ENCODE measurements at regions not wholly inside any gene's neighbourhood (a gene's known extent, or its start where the extent isn't known, plus 50 kb on each side); places are given as distances from the start of the nearest gene placed in this dataset.

DNA sequence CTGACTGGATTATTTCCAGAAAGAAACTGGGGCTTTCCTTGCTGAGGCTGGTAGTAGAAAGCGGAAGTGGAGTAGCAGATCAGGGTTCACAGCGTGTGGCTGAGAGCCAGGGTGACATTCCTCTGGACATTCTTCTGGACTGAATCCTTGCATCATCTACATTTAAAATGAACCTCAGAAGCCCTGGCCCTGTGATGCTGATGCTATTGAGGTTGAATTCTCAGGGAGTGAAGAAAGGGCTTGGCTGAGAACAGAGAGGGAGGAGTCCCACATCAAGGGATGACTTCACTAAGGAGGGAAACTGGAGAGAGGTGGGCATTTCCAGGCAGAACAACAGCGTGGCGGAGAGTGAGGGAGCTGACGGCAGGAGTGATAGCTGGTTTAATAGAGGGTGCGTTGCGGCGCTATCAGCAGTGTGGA lies 102.3 kb upstream of the LMO4 start:
- Mint-ChIP-seq H3K4me1 (ENCODE audit: low read depth) (no peaks in the 10 kb centered on the region), H3K36me3 (ENCODE audit: insufficient read depth) (no peaks in the 10 kb centered on the region), H3K27ac (no peak overlapping the region), H3K27me3 (peaks cover 3% of the 10 kb centered on the region), H3K9me3 (ENCODE audit: low read depth) (peaks cover 6% of the 10 kb centered on the region), H3K4me3 (ENCODE audit: low read depth) (no peak overlapping the region)
- DNase-seq (ENCODE audit: low spot score, unreplicated experiment) = no peak
- TF ChIP-seq, protein P1, sequence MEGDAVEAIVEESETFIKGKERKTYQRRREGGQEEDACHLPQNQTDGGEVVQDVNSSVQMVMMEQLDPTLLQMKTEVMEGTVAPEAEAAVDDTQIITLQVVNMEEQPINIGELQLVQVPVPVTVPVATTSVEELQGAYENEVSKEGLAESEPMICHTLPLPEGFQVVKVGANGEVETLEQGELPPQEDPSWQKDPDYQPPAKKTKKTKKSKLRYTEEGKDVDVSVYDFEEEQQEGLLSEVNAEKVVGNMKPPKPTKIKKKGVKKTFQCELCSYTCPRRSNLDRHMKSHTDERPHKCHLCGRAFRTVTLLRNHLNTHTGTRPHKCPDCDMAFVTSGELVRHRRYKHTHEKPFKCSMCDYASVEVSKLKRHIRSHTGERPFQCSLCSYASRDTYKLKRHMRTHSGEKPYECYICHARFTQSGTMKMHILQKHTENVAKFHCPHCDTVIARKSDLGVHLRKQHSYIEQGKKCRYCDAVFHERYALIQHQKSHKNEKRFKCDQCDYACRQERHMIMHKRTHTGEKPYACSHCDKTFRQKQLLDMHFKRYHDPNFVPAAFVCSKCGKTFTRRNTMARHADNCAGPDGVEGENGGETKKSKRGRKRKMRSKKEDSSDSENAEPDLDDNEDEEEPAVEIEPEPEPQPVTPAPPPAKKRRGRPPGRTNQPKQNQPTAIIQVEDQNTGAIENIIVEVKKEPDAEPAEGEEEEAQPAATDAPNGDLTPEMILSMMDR (IDR thresholded peaks at IDR 0.05; ENCODE audit: unreplicated experiment) = no peak

GRCh38 chr1:87227651-87228050 lies 101.0 kb upstream of the LMO4 start:
- H3K36me3 Mint-ChIP-seq (ENCODE audit: insufficient read depth) = no peaks in the 10 kb centered on the region
- TF ChIP-seq, protein P1 (IDR thresholded peaks at IDR 0.05; ENCODE audit: unreplicated experiment) = no peak
- H3K4me1 Mint-ChIP-seq (ENCODE audit: low read depth) = no peaks in the 10 kb centered on the region
- peaks cover 6% of the 10 kb centered on the region for H3K9me3 Mint-ChIP-seq (ENCODE audit: low read depth)
- H3K27me3 Mint-ChIP-seq = peaks cover 3% of the 10 kb centered on the region
- H3K27ac Mint-ChIP-seq = no peak overlapping the region
- no peak for DNase-seq (ENCODE audit: low spot score, unreplicated experiment)
- no peak overlapping the region for H3K4me3 Mint-ChIP-seq (ENCODE audit: low read depth)

DNA sequence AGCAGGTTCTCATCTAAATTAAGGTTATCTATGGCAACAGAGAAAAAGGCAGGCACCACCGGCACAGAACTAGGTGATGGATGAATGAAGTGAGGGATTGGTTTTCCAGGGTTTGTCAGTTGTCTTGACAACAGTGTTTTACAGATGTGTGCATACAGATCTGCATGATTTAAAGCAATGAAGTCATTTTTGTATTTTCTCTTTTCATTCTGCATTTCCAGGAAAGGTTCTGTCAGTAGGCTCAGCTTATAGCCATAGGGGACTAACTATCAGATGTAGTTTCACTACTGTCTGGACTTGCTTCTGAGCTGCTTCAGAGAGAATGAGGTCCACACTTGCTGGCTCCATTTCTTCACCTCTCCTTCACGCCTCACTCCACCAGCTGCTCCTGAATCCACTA lies 98.2 kb upstream of the LMO4 start:
- H3K36me3 Mint-ChIP-seq (ENCODE audit: insufficient read depth) = no peaks in the 10 kb centered on the region
- TF ChIP-seq, protein P1 (IDR thresholded peaks at IDR 0.05; ENCODE audit: unreplicated experiment) = no peak
- DNase-seq (ENCODE audit: low spot score, unreplicated experiment) = no peak

DNA sequence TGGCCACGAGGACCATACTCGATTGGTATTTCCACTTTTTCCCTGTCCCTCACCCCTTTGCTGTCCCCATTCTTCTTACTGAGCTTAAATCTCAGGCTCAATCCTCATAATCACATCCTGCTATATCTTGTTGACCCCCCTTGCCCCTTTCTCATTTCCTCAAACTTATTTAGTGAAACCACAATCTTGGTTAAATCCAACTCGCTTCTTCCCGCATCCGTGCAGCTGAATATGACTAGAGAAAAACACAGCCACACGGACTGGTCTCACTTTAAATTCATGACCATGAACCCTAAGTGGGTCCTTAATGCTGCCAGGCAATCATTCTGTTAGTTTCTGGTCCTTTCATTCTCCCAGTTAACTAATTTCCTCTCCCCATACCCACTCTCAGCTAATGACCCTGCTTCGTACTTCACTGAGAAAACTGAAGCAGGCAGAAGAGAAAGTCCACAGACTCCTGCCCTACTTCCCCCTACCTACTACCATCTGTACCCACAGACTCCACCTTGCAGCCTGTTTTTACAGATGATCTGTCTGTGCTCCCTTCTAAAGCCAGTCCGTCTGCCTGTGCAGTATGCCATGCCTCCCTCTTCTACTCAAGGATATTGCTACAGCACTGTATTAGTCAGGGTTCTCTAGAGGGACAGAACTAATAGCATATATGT lies 96.8 kb upstream of the LMO4 start:
- Mint-ChIP-seq H3K4me3 (ENCODE audit: low read depth) (no peak overlapping the region), H3K4me1 (ENCODE audit: low read depth) (peaks cover 3% of the 10 kb centered on the region), H3K36me3 (ENCODE audit: insufficient read depth) (no peaks in the 10 kb centered on the region), H3K27me3 (peaks cover 5% of the 10 kb centered on the region), H3K27ac (no peak overlapping the region), H3K9me3 (ENCODE audit: low read depth) (no peaks in the 10 kb centered on the region)
- DNase-seq (ENCODE audit: low spot score, unreplicated experiment) = no peak
- TF ChIP-seq, protein P1 (IDR thresholded peaks at IDR 0.05; ENCODE audit: unreplicated experiment) = no peak

More for the DNA sequence above, 98.2 kb upstream of the LMO4 start:
- Mint-ChIP-seq H3K4me1 (ENCODE audit: low read depth) (no peaks in the 10 kb centered on the region), H3K4me3 (ENCODE audit: low read depth) (no peak overlapping the region), H3K9me3 (ENCODE audit: low read depth) (no peaks in the 10 kb centered on the region), H3K27ac (no peak overlapping the region), H3K27me3 (peaks cover 5% of the 10 kb centered on the region)

- Mint-ChIP-seq H3K27me3 (peaks cover 5% of the 10 kb centered on the region), H3K27ac (no peak overlapping the region), H3K4me1 (ENCODE audit: low read depth) (peaks cover 3% of the 10 kb centered on the region), H3K9me3 (ENCODE audit: low read depth) (no peaks in the 10 kb centered on the region), H3K4me3 (ENCODE audit: low read depth) (no peak overlapping the region), H3K36me3 (ENCODE audit: insufficient read depth) (no peaks in the 10 kb centered on the region)
- no peak for DNase-seq (ENCODE audit: low spot score, unreplicated experiment)
- TF ChIP-seq, protein P1 (IDR thresholded peaks at IDR 0.05; ENCODE audit: unreplicated experiment) = no peak
Measured at GRCh38 chr1:87236585-87236984, 92.1 kb upstream of the LMO4 start.
